A549 (cell line): ENCODE measurements at regions not wholly inside any gene's neighbourhood (a gene's known extent, or its start where the extent isn't known, plus 50 kb on each side); places are given as distances from the start of the nearest gene placed in this dataset.

Experiments used
- BHLHE40 ChIP-seq: IDR thresholded peaks from 2 replicates; pipeline ENCODE4 v1.6.1; 2012; ENCODE audit warnings: low read depth, low read length, inconsistent platforms
- CBX2 ChIP-seq: fragments of 200-600 bp; sonication (generic); IDR thresholded peaks from 2 replicates; pipeline ENCODE4 v1.6.1; 2016; ENCODE audit warnings: low read depth, mild to moderate bottlenecking, borderline replicate concordance
- CTCF ChIP-seq: fragments of >200 bp; sonication (Bioruptor Twin); formaldehyde crosslinking; IDR thresholded peaks from 3 replicates; pipeline ENCODE4 v1.5.1; 2016
- E2F6 ChIP-seq: IDR thresholded peaks from 2 replicates; pipeline ENCODE4 v1.6.1; 2012; ENCODE audit warnings: low read depth, borderline replicate concordance
- EP300 ChIP-seq, 2 experiments: fragments of >200 bp; sonication (Bioruptor Twin); formaldehyde crosslinking; IDR thresholded peaks; 2 replicates in 1 of 2; 3 replicates in 1 of 2; pipeline ENCODE4 v1.6.1; 2016 to 2017
- HDAC2 ChIP-seq: fragments of 200-600 bp; sonication (generic); IDR thresholded peaks from 2 replicates; pipeline ENCODE4 v1.6.1; 2016
- HOXA7 ChIP-seq: fragments of 250-450 bp; sonication (Bioruptor Pico); IDR thresholded peaks from 2 replicates; pipeline ENCODE4 v1.5.0; 2020; ENCODE audit warnings: mild to moderate bottlenecking, moderate library complexity
- JUN ChIP-seq, 2 experiments: fragments of >200 bp; sonication (Bioruptor Twin); formaldehyde crosslinking; IDR thresholded peaks; 2 replicates in 1 of 2; 3 replicates in 1 of 2; pipeline ENCODE4 v1.6.1; 2016 to 2017
- MAFK ChIP-seq: fragments of 450-650 bp; IDR thresholded peaks from 2 replicates; pipeline ENCODE4 v1.6.1; 2014; ENCODE audit not compliant: partially characterized antibody
- MAX ChIP-seq: IDR thresholded peaks from 2 replicates; pipeline ENCODE4 v1.6.1; 2012
- MAZ ChIP-seq: fragments of 150-350 bp; IDR thresholded peaks from 2 replicates; pipeline ENCODE4 v1.6.1; 2014; ENCODE audit warnings: antibody characterized with exemption, low read depth, low read length, borderline replicate concordance
- POLR2A ChIP-seq: IDR thresholded peaks from 2 replicates; pipeline ENCODE4 v1.6.1; 2012; ENCODE audit warnings: mild to moderate bottlenecking, low read length
- RARB ChIP-seq: fragments of 250-450 bp; sonication (Bioruptor Pico); IDR thresholded peaks from 2 replicates; pipeline ENCODE4 v1.8.0; 2021; ENCODE audit warnings: mild to moderate bottlenecking, moderate library complexity
- ZFP36 ChIP-seq: fragments of 450-650 bp; IDR thresholded peaks from 2 replicates; pipeline ENCODE4 v1.6.1; 2014; ENCODE audit warnings: borderline replicate concordance; ENCODE audit not compliant: partially characterized antibody

GRCh38 chr3:159824333-159824732 is 164.3 kb upstream of the IL12A start:
- TF ChIP-seq CTCF (no peak), POLR2A (no peak), EP300 (IDR thresholded peaks at IDR 0.05) (peak in 1 of 2 experiments; percentile 41; a peak in 1 of 5 replicates), E2F6 (no peak), RARB (CRISPR knock-in tag) (no peak), MAX (peak; percentile 57; the same call in 1 of the 2 replicates), HDAC2 (no peak), MAFK (peak; percentile 8), HOXA7 (no peak), MAZ (no peak), ZFP36 (no peak), JUN (IDR thresholded peaks at IDR 0.05) (peak in 1 of 2 experiments; percentile 43; a peak in 1 of 5 replicates), BHLHE40 (no peak), CBX2 (no peak)
